ENCODE measurements at regions not wholly inside any gene's neighbourhood (a gene's known extent, or its start where the extent isn't known, plus 50 kb on each side); places are given as distances from the start of the nearest gene placed in this dataset.

DNA sequence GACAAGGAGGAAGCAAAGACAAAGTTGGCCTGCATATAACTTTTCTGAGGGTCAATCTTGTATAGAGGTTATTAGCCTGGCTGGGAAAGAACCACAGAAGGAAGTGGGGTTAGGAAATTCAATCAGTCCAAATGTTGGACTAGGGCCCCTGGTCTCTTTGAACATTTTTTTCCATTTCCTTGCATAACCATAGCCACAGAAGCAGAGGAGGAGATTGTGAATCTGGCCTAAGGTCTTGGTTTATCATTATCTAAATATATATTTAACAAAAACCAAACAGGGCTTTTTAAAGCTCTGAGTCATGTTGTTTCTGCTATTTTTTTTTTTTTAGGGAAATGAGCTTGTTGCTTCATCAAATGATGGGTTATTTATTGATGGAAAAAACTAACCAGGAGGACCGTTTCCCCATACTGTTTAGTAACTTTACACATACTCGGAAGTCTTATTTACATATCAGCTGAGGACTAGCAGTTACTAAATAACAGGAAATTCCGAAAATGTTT lies 97.7 kb upstream of the ACSL4 start:
- DNase-seq (ENCODE audit: extremely low spot score) = no peak
- no peak for TF ChIP-seq SUZ12 (IDR thresholded peaks at IDR 0.05)
- no peak for TF ChIP-seq BHLHE40 (IDR thresholded peaks at IDR 0.05; ENCODE audit: borderline replicate concordance)
- TF ChIP-seq FOXK2 (IDR thresholded peaks at IDR 0.05) = no peak
- TF ChIP-seq, protein P1, sequence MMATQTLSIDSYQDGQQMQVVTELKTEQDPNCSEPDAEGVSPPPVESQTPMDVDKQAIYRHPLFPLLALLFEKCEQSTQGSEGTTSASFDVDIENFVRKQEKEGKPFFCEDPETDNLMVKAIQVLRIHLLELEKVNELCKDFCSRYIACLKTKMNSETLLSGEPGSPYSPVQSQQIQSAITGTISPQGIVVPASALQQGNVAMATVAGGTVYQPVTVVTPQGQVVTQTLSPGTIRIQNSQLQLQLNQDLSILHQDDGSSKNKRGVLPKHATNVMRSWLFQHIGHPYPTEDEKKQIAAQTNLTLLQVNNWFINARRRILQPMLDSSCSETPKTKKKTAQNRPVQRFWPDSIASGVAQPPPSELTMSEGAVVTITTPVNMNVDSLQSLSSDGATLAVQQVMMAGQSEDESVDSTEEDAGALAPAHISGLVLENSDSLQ (IDR thresholded peaks at IDR 0.05) = no peak
- TF ChIP-seq CTBP1 (IDR thresholded peaks at IDR 0.05; ENCODE audit: borderline replicate concordance) = no peak
- TF ChIP-seq L3MBTL2 (conservative IDR thresholded peaks at IDR 0.05) = no peak
- no peak for TF ChIP-seq ELF4 (IDR thresholded peaks at IDR 0.05)
- TF ChIP-seq TARDBP (IDR thresholded peaks at IDR 0.05) = no peak
- POLR2A ChIA-PET = no interaction called here
- CTCF ChIA-PET = no interaction called here

DNA sequence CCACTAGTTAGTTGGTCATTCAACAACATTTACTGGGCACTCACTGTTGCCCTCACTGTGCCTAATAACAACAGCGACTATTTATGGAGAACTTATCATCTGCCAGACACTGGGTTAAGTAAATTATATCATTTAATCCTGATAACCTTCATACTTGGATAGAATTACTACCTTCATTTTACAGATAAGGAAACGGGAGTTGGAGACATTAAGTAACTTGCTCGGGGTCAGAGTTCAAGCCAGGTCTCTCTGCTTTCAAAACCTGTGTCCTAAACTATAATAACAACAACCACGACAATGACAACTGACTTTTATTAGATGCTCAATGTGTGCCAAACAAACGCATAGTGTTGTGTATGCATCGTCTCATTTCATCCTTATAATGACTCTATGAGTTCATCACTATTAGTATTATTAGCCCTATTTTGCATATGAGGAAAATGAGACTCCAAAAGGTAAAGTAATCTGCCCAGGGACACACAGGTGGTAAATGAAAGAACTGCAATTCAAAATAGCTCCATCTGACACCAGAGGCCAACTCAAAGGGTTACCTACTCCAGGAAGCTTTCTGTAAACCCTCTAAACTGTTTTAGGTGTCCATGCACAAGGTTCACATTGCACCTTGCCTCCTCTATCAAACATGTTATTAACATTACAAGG lies 98.4 kb upstream of the ACSL4 start:
- ChIA-PET CTCF (no interaction called here), POLR2A (no interaction called here)
- TF ChIP-seq TARDBP (IDR thresholded peaks at IDR 0.05) (no peak), BHLHE40 (IDR thresholded peaks at IDR 0.05; ENCODE audit: borderline replicate concordance) (no peak), NFRKB (IDR thresholded peaks at IDR 0.05) (no peak), FOXA1 (IDR thresholded peaks at IDR 0.05) (no peak), ZNF384 (IDR thresholded peaks at IDR 0.05) (no peak), L3MBTL2 (conservative IDR thresholded peaks at IDR 0.05) (no peak), SP1 (IDR thresholded peaks at IDR 0.05) (no peak), FOXM1 (IDR thresholded peaks at IDR 0.05; ENCODE audit: borderline replicate concordance) (no peak), ELF4 (IDR thresholded peaks at IDR 0.05) (no peak), SUZ12 (IDR thresholded peaks at IDR 0.05) (no peak), FOXK2 (IDR thresholded peaks at IDR 0.05) (no peak), CTBP1 (IDR thresholded peaks at IDR 0.05; ENCODE audit: borderline replicate concordance) (no peak), HDGF (IDR thresholded peaks at IDR 0.05; ENCODE audit: borderline replicate concordance) (no peak), LEF1 (IDR thresholded peaks at IDR 0.05; ENCODE audit: borderline replicate concordance) (no peak), ARNT (IDR thresholded peaks at IDR 0.05) (no peak)
- TF ChIP-seq, protein P1 (IDR thresholded peaks at IDR 0.05) = no peak

DNA sequence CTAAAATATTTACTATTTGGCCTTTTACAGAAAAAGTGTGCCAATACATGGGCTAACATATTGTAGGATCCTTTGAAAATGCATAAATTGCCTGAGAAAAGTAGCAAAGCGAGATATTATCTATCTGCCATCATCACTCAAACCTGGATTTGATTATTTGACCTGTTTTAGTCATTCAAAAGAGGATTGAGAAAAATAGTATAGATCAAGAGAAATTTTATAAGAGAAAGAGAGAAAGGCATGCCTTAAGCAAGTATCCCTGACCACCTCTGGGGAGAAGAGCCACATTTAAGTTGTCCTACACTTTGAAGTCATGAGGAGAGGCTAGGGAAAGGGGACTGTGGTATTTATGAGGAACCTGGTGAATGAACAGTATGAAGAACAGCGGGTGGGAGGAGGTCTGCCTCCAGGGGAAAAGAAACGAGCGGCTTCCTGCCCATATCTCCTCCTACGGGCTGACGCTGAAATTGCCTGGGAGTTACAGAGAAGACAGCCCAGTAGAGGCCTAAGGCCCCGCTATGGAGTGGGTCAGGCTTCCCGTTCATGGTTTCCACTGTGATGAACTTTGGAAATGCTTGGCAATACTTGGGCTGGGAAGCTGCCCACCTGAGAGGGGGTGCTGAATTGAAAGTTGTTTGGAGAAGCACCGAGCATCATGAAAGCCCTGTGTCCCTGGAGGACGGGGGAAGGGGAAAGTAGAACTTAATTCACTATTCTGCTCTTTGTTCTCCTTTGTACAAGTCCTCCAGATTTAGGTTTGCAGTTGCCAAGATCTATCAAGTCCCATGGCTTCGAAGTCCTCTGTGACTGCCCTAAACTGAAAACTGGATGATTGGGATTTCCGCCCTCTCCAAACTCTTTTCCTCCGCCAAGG lies 106.9 kb upstream of the ACSL4 start:
- DNase-seq (ENCODE audit: extremely low spot score) = peak; percentile 80
- POLR2A ChIA-PET = interaction anchor here (0.9 to 1.1 kb wide), 2 partner anchors 9 to 22 kb away, joined by 3 to 4 read pairs; no protein-coding TSS in a partner anchor
- CTCF ChIA-PET = interaction anchor here (0.9 to 3.6 kb wide), 2 partner anchors 12 to 17 kb away, joined by 3 to 20 read pairs; no protein-coding TSS in a partner anchor
- no peak for TF ChIP-seq BHLHE40 (IDR thresholded peaks at IDR 0.05; ENCODE audit: borderline replicate concordance)

More for the DNA sequence above, 98.4 kb upstream of the ACSL4 start:
- DNase-seq (ENCODE audit: extremely low spot score) = no peak

DNA sequence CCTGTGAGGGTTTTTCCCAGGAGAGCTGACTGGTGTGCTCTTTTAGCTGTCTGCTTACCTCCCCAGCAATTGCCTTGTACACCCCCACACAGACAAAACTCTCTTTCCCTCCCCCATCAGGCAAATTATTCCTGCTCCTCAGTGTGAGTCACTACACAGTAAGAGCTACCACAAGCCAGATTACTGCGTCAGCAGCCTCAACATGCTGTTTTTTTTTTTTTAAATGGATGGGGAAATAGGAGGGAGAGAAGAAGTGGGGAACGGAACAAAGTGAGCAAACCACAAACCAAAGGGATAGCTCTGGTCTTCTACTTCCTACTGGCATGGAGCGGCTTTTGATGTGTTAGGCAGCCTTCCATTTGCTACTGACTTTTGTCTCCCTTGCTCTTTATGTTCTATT lies 107.5 kb upstream of the ACSL4 start:
- no peak for DNase-seq (ENCODE audit: extremely low spot score)
- TF ChIP-seq, protein P1 (IDR thresholded peaks at IDR 0.05) = no peak
- TF ChIP-seq L3MBTL2 (conservative IDR thresholded peaks at IDR 0.05) (no peak), ZNF384 (IDR thresholded peaks at IDR 0.05) (peak; percentile 44; the same call in 1 of the 2 replicates)
- POLR2A ChIA-PET = interaction anchor here (0.9 to 1.1 kb wide), 2 partner anchors 9 to 23 kb away, joined by 3 to 4 read pairs; no protein-coding TSS in a partner anchor
- CTCF ChIA-PET = interaction anchor here (0.9 to 3.6 kb wide), 2 partner anchors 13 to 16 kb away, joined by 3 to 20 read pairs; no protein-coding TSS in a partner anchor

DNA sequence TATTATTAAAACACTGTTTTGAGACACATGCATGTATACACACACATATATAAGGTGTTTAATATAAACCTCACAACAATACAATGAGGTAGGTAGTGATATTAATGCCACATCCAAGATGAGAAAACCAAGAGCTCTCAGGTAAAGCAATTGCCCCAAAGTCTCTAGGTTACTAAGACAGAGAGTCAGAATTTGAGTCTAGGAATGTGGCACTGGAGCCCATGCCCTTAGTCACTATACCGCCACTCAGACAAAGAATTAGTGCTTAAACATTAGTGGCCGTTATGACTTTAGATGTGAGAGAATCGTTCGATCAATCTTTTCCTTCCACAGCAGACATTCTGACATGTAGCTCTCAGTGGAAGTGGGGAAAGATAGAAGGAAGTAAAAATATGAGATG lies 108.2 kb upstream of the ACSL4 start:
- POLR2A ChIA-PET = interaction anchor here (0.6 to 0.7 kb wide), 2 partner anchors 9 to 124 kb away, joined by 3 read pairs; no protein-coding TSS in a partner anchor

More for the DNA sequence above, 108.2 kb upstream of the ACSL4 start:
- no peak for DNase-seq (ENCODE audit: extremely low spot score)
- TF ChIP-seq, protein P1 (IDR thresholded peaks at IDR 0.05) = no peak
- TF ChIP-seq L3MBTL2 (conservative IDR thresholded peaks at IDR 0.05) (no peak), ELF4 (IDR thresholded peaks at IDR 0.05) (no peak), SUZ12 (IDR thresholded peaks at IDR 0.05) (no peak), SP1 (IDR thresholded peaks at IDR 0.05) (no peak), NFRKB (IDR thresholded peaks at IDR 0.05) (no peak), TARDBP (IDR thresholded peaks at IDR 0.05) (no peak), FOXA1 (IDR thresholded peaks at IDR 0.05) (no peak), BHLHE40 (IDR thresholded peaks at IDR 0.05; ENCODE audit: borderline replicate concordance) (no peak)
- CTCF ChIA-PET = interaction anchor here (0.8 to 3.6 kb wide), 2 partner anchors 16 to 128 kb away, joined by 3 to 20 read pairs; no protein-coding TSS in a partner anchor

Measured in HEK293T (cell line).